ENCODE measurements at regions not wholly inside any gene's neighbourhood (a gene's known extent, or its start where the extent isn't known, plus 50 kb on each side); places are given as distances from the start of the nearest gene placed in this dataset.

GRCh38 chr6:43903739-43904290, 133.8 kb downstream of the VEGFA start:
- TF ChIP-seq FOXK2 (IDR thresholded peaks at IDR 0.05) (no peak), ARNT (IDR thresholded peaks at IDR 0.05) (no peak)
